Kidney (tissue), 13 donors: ENCODE measurements at regions not wholly inside any gene's neighbourhood (a gene's known extent, or its start where the extent isn't known, plus 50 kb on each side); places are given as distances from the start of the nearest gene placed in this dataset.

ENCODE experiments used
- DNase-seq, 5 donors: peaks; one replicate each; pipeline ENCODE4 v3.0.0-alpha.2; 2013 to 2020
- FAIRE-seq: peaks from 2 replicates; lab custom pipeline; 2012; peaks lifted over from hg19 to GRCh38; lab: Jason Lieb, UNC
- H3K27ac ChIP-seq, 2 donors: one replicate each; pipeline ENCODE4 v1.7.0; 2013; ENCODE audit warnings: low read depth in 2 of 2, low read length in 2 of 2, inconsistent platforms in 1 of 2
- H3K27me3 ChIP-seq: one replicate; pipeline ENCODE4 v1.7.1; 2013; ENCODE audit warnings: low read length, inconsistent platforms; ENCODE audit not compliant: control insufficient read depth, insufficient read depth
- H3K36me3 ChIP-seq, 3 donors: one replicate each; pipeline versions ENCODE4 v1.7.0 to v1.7.1; 2013; ENCODE audit warnings: low read length in 3 of 3, control low read depth in 1 of 3, inconsistent platforms in 1 of 3; ENCODE audit not compliant: insufficient read depth in 3 of 3, control insufficient read depth in 2 of 3
- H3K4me1 ChIP-seq, 3 donors: one replicate each; pipeline versions ENCODE4 v1.7.0 to v1.7.1; 2013; ENCODE audit warnings: low read length in 3 of 3, inconsistent platforms in 1 of 3, low read depth in 1 of 3; ENCODE audit not compliant: control insufficient read depth in 2 of 3, insufficient read depth in 2 of 3
- H3K4me3 ChIP-seq, 3 donors: one replicate each; pipeline versions ENCODE4 v1.7.0 to v1.8.1; 2013; ENCODE audit warnings: low read length in 3 of 3, control low read depth in 1 of 3, inconsistent platforms in 1 of 3
- H3K9ac ChIP-seq, 3 donors: one replicate each; pipeline versions ENCODE4 v1.7.0 to v1.7.1; 2013; ENCODE audit warnings: low read length in 3 of 3, control low read depth in 1 of 3, inconsistent platforms in 1 of 3
- H3K9me3 ChIP-seq, 3 donors: one replicate each; pipeline versions ENCODE4 v1.7.0 to v1.7.1; 2013; ENCODE audit warnings: low read length in 3 of 3, control low read depth in 1 of 3, inconsistent platforms in 1 of 3; ENCODE audit not compliant: control insufficient read depth in 2 of 3, insufficient read depth in 1 of 3
- intact Hi-C: fragments of 100-400 bp; cut with DNase I; formaldehyde crosslinking; loops from one replicate; pipeline ENCODE4 v1.11.1; 2022
- TF ChIP-seq, protein P1 (sequence below): IDR thresholded peaks from 3 replicates; pipeline ENCODE4 v1.5.1; 2012; ENCODE audit warnings: mild to moderate bottlenecking, moderate library complexity, borderline replicate concordance; ENCODE audit not compliant: insufficient read depth; ENCODE audit errors: extremely low read depth
- donor health status: control.
- donor health status: control.
- donor health status: control.
- donor health status: control.
- donor health status: control.
- donor health status: DM: yes; HTN: yes; CAD: no.
- donor health status: Normal renal cell carcinoma (clear cell type).

DNA sequence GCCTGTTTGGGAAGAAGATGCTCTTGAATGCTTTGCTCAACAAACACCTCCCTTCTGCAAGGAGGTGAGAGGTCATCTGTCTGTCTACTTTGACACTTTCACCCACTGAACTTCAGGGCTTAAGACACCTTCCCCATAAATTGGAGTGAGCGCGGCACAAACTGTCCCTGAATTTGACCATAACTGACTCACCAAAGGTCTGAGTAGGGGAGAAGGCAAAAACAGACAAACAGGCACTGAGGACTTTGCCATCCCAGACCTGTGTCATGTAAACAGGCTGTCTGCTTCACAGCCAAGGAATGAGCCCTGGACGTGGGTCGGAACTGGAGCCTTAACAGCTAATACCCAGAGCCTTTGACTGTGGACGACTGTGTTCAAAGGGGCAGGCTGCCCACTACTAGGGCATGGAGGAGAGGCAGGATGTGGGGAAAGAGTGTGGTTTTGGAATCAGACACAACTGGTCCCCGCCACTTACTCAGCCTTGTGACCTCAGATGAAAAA lies 320.9 kb upstream of the KLF4 start:
- no peaks in the 10 kb centered on the region for H3K27me3 ChIP-seq
- H3K27ac ChIP-seq: no peak overlapping the region
- no peaks in the 10 kb centered on the region for H3K9me3 ChIP-seq
- H3K4me3 ChIP-seq: no peak overlapping the region
- DNase-seq (no peak), FAIRE-seq (no peak)
- H3K9ac ChIP-seq: no peak overlapping the region
- no peaks in the 10 kb centered on the region for H3K36me3 ChIP-seq
- intact Hi-C loops: no loop called here
- no peaks in the 10 kb centered on the region for H3K4me1 ChIP-seq
- TF ChIP-seq, protein P1, sequence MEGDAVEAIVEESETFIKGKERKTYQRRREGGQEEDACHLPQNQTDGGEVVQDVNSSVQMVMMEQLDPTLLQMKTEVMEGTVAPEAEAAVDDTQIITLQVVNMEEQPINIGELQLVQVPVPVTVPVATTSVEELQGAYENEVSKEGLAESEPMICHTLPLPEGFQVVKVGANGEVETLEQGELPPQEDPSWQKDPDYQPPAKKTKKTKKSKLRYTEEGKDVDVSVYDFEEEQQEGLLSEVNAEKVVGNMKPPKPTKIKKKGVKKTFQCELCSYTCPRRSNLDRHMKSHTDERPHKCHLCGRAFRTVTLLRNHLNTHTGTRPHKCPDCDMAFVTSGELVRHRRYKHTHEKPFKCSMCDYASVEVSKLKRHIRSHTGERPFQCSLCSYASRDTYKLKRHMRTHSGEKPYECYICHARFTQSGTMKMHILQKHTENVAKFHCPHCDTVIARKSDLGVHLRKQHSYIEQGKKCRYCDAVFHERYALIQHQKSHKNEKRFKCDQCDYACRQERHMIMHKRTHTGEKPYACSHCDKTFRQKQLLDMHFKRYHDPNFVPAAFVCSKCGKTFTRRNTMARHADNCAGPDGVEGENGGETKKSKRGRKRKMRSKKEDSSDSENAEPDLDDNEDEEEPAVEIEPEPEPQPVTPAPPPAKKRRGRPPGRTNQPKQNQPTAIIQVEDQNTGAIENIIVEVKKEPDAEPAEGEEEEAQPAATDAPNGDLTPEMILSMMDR: no peak

DNA sequence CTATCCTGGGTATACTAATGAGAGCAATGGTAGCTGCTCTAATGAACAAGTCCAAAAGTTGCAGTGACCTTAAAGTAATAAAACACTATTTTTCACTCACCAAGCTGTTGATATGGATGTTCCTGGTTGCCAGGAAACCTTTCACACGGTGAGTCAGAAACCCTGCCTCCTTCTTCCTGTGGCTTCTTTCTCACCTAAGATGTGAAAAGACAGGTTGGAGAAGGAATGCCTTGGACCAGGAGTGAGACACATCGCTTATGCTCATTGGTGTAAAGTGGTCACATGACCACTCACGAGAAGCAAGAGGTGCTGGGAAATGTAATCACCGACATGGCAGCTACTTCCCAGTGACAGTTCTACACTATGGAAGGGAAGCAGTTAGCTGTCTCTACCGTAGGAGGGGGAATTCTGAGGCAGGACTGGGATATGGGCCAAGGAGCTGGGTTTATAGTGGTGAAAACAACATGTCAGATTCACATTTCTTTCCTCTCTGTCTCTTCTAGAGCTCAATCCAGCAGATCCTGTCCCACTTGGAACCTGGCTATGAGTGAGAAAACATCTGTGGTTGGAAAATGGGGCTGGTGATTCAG lies 320.4 kb upstream of the KLF4 start:
- Histone ChIP-seq H3K36me3 (no peaks in the 10 kb centered on the region), H3K27ac (no peak overlapping the region), H3K4me1 (no peaks in the 10 kb centered on the region), H3K27me3 (no peaks in the 10 kb centered on the region), H3K9me3 (no peaks in the 10 kb centered on the region), H3K4me3 (no peak overlapping the region), H3K9ac (no peak overlapping the region)
- TF ChIP-seq, protein P1: no peak
- FAIRE-seq (no peak), DNase-seq (no peak)
- intact Hi-C loops: no loop called here

DNA sequence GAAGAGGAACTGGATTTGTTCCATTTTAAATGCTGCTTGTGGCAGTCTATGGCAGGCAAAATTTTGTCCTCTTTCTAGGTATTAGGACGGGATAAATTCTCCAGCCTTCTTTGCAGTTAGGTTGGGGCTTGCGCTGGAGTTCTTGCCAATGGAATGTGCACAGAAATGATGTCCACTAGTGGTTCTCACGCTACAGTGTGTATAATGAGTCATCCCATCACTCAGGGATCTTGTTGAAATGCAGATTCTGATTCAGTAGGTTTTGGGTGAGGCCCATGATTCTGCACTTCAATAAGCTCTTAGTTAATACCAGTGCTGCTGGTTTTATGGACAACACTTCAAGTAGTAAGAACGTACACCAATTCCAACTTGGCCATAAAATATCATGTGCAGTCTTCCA lies 317.6 kb upstream of the KLF4 start:
- H3K27me3 ChIP-seq: no peaks in the 10 kb centered on the region

More for the DNA sequence above, 317.6 kb upstream of the KLF4 start:
- Histone ChIP-seq H3K4me3 (no peak overlapping the region), H3K9ac (no peak overlapping the region), H3K9me3 (no peaks in the 10 kb centered on the region), H3K36me3 (no peaks in the 10 kb centered on the region), H3K4me1 (no peaks in the 10 kb centered on the region), H3K27ac (no peak overlapping the region)
- DNase-seq: no peak
- no peak for FAIRE-seq
- TF ChIP-seq, protein P1: no peak
- intact Hi-C loops: no loop called here
